D721Med (cell line): ENCODE measurements at regions not wholly inside any gene's neighbourhood (a gene's known extent, or its start where the extent isn't known, plus 50 kb on each side); places are given as distances from the start of the nearest gene placed in this dataset.

Source experiments
- DNase-seq: peaks from one replicate; pipeline ENCODE4 v3.0.0; 2011; ENCODE audit warnings: low spot score; ENCODE audit not compliant: insufficient read length
- FAIRE-seq: peaks from 2 replicates; lab custom pipeline; 2011; peaks lifted over from hg19 to GRCh38; lab: Jason Lieb, UNC
- TF ChIP-seq, protein P1 (sequence below): IDR thresholded peaks from 2 replicates; pipeline ENCODE4 v1.5.1; 2012; ENCODE audit warnings: mild to moderate bottlenecking, control low read depth; ENCODE audit not compliant: insufficient read depth; ENCODE audit errors: missing control alignments

DNA sequence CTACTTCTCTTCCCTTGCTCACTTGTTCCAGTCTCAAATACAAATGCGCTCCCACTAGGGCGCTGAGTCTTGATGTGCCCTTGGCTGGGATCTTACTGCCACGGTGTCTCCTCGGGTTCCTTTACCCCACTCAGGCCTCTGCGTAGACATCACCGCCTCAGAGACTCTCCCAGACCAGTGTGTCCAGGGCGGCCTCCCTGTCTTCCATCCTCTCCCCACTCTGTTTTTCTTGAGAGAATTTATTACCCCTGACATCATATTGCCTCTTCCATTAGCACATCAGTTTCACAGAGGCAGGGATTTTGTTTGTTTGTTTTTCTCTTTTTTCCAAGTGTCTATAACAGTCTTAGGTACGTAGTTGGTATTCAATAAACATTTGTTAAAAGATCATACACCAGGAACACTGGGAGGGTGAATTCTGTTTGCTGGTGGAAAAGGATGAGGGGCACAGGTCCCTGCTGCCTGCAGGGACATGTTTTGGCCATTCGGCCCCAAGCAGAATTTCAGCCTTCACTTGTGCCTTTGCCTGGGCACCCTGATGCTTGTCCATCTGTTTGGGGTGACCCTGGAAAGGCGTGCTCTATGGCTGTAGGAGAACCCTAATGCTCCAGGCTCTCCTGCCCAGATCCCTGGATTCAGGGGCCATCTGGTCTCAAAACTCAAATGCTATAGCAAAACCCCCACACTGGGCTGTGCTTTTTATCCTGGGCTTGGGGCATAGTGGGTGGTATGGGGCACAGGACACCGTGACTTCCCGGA is 55.0 kb downstream of the RPL37A start:
- DNase-seq: no peak
- TF ChIP-seq, protein P1, sequence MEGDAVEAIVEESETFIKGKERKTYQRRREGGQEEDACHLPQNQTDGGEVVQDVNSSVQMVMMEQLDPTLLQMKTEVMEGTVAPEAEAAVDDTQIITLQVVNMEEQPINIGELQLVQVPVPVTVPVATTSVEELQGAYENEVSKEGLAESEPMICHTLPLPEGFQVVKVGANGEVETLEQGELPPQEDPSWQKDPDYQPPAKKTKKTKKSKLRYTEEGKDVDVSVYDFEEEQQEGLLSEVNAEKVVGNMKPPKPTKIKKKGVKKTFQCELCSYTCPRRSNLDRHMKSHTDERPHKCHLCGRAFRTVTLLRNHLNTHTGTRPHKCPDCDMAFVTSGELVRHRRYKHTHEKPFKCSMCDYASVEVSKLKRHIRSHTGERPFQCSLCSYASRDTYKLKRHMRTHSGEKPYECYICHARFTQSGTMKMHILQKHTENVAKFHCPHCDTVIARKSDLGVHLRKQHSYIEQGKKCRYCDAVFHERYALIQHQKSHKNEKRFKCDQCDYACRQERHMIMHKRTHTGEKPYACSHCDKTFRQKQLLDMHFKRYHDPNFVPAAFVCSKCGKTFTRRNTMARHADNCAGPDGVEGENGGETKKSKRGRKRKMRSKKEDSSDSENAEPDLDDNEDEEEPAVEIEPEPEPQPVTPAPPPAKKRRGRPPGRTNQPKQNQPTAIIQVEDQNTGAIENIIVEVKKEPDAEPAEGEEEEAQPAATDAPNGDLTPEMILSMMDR: no peak
- FAIRE-seq: no peak

DNA sequence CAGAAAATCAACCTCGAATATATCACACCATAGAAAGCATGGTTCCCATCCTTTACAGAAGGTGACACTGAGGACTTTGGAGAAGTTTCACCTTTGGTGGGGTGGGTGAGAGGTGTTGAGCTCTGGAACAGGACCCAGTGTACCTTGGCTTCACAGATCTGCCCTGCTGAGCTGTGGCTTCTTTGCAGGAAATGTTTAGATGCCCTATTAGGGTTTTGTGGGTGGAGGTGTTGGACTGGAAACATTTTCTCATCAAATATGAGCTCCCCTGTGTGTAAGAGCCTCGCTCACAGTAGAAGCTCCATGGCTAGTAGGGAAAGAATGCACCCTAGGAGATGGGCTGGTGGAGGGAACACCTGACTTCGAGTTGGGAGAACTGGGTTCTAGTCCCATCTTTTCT is 55.6 kb downstream of the RPL37A start:
- TF ChIP-seq, protein P1: no peak
- FAIRE-seq (no peak), DNase-seq (no peak)

DNA sequence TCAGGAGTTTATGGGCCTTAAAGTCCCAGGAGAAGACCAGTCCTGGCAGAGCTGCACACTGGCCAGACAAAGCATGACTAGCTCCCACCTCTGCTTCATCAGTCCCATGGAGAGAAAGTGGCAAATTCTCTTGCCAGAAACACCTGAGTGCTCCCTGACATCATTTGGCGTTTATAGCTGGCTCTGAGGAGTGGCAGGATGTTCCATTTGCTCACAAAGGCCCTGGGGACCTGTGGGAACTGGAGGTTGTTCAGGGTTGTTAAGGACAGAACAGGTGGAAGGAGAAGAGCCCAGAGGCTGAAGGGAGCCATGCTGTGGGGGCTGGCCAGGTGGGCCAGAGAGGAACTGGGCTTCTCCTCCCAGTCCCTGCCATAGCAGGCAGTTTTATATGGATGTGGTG is 56.1 kb downstream of the RPL37A start:
- DNase-seq (no peak), FAIRE-seq (no peak)
- TF ChIP-seq, protein P1: no peak

DNA sequence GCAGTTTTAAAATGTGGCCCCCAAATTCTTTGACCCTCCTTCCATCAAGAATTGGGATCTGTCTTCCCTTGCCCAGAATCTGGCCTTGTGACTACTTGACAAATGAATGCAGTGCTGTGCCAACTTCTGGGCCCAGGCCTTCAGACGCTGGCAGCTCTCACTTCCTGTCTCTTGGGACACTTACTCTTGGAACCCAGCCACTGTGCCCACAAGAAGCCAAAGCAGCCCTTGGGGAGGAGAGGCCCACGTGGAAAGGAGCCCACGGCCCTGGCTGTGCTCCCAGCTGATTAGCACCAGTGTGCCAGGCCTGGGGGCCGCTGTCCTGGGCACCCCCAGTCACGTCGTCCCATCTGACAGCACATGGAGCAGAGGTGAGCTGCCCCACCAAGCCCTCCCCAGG is 56.6 kb downstream of the RPL37A start:
- FAIRE-seq: no peak
- no peak for DNase-seq
- TF ChIP-seq, protein P1: no peak

DNA sequence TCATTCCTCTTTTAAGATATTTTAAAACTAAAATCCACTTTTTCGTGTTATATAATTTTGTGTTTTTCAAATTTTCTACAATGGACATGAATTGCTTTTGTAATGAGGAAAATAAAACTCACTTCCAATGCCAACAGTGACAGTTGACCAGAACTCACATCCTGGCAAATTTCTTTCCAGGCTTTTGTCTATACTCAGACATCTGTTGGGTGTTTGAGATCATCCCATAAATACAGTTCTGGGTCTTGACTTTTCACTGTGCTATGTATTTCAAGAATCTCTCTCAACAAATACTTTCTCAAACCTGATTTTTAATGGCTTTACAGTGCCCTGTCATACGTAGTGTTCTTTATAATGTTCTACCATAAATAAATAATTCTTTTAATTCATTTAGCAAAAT is 57.6 kb downstream of the RPL37A start:
- DNase-seq: no peak
- no peak for FAIRE-seq
- TF ChIP-seq, protein P1: no peak

DNA sequence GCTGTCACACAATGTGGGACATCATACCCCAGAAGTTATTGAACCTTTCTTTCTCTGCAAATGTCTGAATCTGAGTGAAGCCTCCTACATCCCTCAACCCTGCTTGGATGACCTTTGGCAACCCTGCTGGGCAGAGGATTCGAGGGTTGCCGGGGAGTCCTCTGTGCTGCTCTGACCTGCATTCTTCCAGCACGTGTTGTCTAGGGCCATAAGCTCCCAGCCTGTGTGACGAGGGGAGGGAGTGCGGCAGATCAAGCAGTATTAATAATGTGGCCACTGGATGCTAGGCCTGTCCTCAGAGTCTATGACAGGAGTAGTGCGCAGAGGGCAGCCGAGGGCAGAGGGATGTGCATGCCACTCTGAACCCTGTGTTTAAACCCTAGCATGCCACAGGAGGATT is 58.8 kb downstream of the RPL37A start:
- no peak for FAIRE-seq
- DNase-seq: no peak
- TF ChIP-seq, protein P1: no peak

DNA sequence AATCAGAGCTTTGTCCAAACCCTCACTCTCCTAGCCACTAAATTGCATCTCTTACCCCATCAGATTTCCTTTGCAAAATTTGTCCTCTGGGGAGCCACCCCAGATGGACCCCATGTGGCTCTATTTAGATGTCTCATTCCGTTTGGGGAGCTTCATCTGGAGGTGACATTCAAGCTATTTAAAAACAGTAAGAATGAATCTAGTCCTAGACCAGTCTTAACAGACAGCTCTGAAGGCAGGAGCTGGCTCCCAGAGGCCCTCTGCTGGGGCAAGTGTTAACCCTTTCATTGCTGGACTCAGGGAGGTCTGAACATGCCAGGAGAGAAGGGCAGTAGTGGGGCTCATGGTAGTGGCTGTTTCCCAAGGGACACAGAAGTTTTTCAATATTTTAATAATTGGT is 59.2 kb downstream of the RPL37A start:
- no peak for FAIRE-seq
- TF ChIP-seq, protein P1: no peak
- DNase-seq: no peak
